Hepatocyte (in vitro differentiated cells): ENCODE measurements at regions not wholly inside any gene's neighbourhood (a gene's known extent, or its start where the extent isn't known, plus 50 kb on each side); places are given as distances from the start of the nearest gene placed in this dataset.

Experiments
- DNase-seq: peaks from one replicate; pipeline ENCODE4 v3.0.0-alpha.2; 2016; ENCODE audit warnings: low spot score
- H2AFZ ChIP-seq: fragments of 200-600 bp; sonication (generic); 2 replicates; pipeline ENCODE4 v1.6.0; 2016; ENCODE audit warnings: antibody characterized with exemption, mild to moderate bottlenecking
- H3K27ac ChIP-seq: fragments of 200-600 bp; sonication (generic); 2 replicates; pipeline ENCODE4 v1.5.1; 2016; ENCODE audit warnings: mild to moderate bottlenecking
- H3K27me3 ChIP-seq: fragments of 200-600 bp; sonication (generic); 2 replicates; pipeline ENCODE4 v1.6.1; 2016
- H3K36me3 ChIP-seq: fragments of 200-600 bp; sonication (generic); replicated peaks from 2 replicates; pipeline ENCODE4 v1.5.1; 2016; ENCODE audit warnings: low read depth; ENCODE audit not compliant: insufficient read depth
- H3K4me1 ChIP-seq: fragments of 200-600 bp; sonication (generic); 2 replicates; pipeline ENCODE4 v1.5.1; 2016; ENCODE audit warnings: mild to moderate bottlenecking, moderate library complexity; ENCODE audit not compliant: insufficient read depth
- H3K4me2 ChIP-seq: fragments of 200-600 bp; sonication (generic); 2 replicates; pipeline ENCODE4 v1.6.0; 2016
- H3K4me3 ChIP-seq: fragments of 200-600 bp; sonication (generic); 2 replicates; pipeline ENCODE4 v1.5.1; 2016; ENCODE audit warnings: mild to moderate bottlenecking
- H3K79me2 ChIP-seq: fragments of 200-600 bp; sonication (generic); 2 replicates; pipeline ENCODE4 v1.6.0; 2017; ENCODE audit warnings: mild to moderate bottlenecking
- H3K9me2 ChIP-seq: fragments of 200-600 bp; sonication (generic); replicated peaks from 2 replicates; pipeline ENCODE4 v1.6.0; 2017; ENCODE audit warnings: mild to moderate bottlenecking; ENCODE audit not compliant: insufficient read depth
- H3K9me3 ChIP-seq: fragments of 200-600 bp; sonication (generic); 2 replicates; pipeline ENCODE4 v1.5.1; 2016; ENCODE audit warnings: low read depth, mild to moderate bottlenecking
- H4K20me1 ChIP-seq: fragments of 200-600 bp; sonication (generic); 2 replicates; pipeline ENCODE4 v1.6.0; 2016; ENCODE audit warnings: mild to moderate bottlenecking; ENCODE audit not compliant: insufficient read depth, poor library complexity, severe bottlenecking
- CTCF ChIP-seq: fragments of 200-600 bp; sonication (generic); IDR thresholded peaks from 2 replicates; pipeline ENCODE4 v1.5.1; 2016; ENCODE audit warnings: antibody characterized with exemption, mild to moderate bottlenecking; ENCODE audit not compliant: poor library complexity
- EZH2 ChIP-seq: fragments of 200-600 bp; sonication (generic); IDR thresholded peaks from 2 replicates; pipeline ENCODE4 v1.6.1; 2016; ENCODE audit warnings: antibody characterized with exemption, mild to moderate bottlenecking, borderline replicate concordance
- EZH2phosphoT487 ChIP-seq: fragments of 200-600 bp; sonication (generic); IDR thresholded peaks from one replicate; pipeline ENCODE4 v1.6.1; 2018; ENCODE audit warnings: antibody characterized with exemption, mild to moderate bottlenecking, low read depth, moderate library complexity; ENCODE audit not compliant: unreplicated experiment, severe bottlenecking
- WGBS: methylation state at CpG from one replicate; pipeline ENCODE4 v1.1.6; 2016; ENCODE audit warnings: low lambda C conversion rate; ENCODE audit errors: missing lambda C conversion rate; 5-methylcytosine and 5-hydroxymethylcytosine counted together

- H3K36me3 ChIP-seq = no peaks in the 10 kb centered on the region
- H2AFZ ChIP-seq = no peak overlapping the region
- WGBS = 89% methylated on average over 4 of the region's 4 CpGs
- TF ChIP-seq EZH2phosphoT487 (no peak), CTCF (no peak), EZH2 (no peak)
- no peaks in the 10 kb centered on the region for H3K9me3 ChIP-seq
- no peak for DNase-seq
- no peaks in the 10 kb centered on the region for H3K27me3 ChIP-seq
- no peaks in the 10 kb centered on the region for H4K20me1 ChIP-seq
- no peak overlapping the region for H3K4me3 ChIP-seq
- no peaks in the 10 kb centered on the region for H3K9me2 ChIP-seq
- no peak overlapping the region for H3K27ac ChIP-seq
- H3K79me2 ChIP-seq = no peaks in the 10 kb centered on the region
- no peaks in the 10 kb centered on the region for H3K4me1 ChIP-seq
- H3K4me2 ChIP-seq = no peak overlapping the region
Measured at GRCh38 chr18:2192562-2192961, 378.7 kb downstream of the METTL4 start.

DNA sequence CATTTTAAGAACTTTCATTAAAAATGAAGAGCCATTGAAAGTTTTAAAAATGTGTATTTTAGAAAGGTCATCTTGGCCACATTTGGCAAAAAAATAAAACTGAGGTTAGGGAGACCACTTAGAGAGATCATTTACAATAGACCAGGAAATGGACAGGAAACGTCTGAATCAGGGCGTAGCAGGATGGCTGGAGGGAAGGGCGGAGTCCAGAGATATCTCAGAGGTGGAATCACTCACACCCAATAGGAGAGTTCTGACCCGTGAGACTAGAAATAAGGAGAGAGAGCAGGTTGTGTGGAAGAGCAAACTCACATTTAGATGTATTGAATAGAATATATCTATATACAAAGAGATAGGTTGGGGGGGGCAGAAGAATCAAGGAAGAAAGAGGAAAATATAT lies 373.4 kb downstream of the METTL4 start:
- no peaks in the 10 kb centered on the region for H3K9me2 ChIP-seq
- H3K36me3 ChIP-seq = no peaks in the 10 kb centered on the region
- H4K20me1 ChIP-seq = no peaks in the 10 kb centered on the region
- H2AFZ ChIP-seq = no peak overlapping the region
- H3K27me3 ChIP-seq = no peaks in the 10 kb centered on the region
- H3K27ac ChIP-seq = no peak overlapping the region
- TF ChIP-seq EZH2phosphoT487 (no peak), EZH2 (no peak), CTCF (no peak)
- H3K9me3 ChIP-seq = no peaks in the 10 kb centered on the region
- no peaks in the 10 kb centered on the region for H3K4me1 ChIP-seq
- no peak for DNase-seq
- H3K79me2 ChIP-seq = no peaks in the 10 kb centered on the region
- H3K4me3 ChIP-seq = no peak overlapping the region
- 78% methylated on average over 4 of the region's 4 CpGs for WGBS
- H3K4me2 ChIP-seq = no peak overlapping the region

DNA sequence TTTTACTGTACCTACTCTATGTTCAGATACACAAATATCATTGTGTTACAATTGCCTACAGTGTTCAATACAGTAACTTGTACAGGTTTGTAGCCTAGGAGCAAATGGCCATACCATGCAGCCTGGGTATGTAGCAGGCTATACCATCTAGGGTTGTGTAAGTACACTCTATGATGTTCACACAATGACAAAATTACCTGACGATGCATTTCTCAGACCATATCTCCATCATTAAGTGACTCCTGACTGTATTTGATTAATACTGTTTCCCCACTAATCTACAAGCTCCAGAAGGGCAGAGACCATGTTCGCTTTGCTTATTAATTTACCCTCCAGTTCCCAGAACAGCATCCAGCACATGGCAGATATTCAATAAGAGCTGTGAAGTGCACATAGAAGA lies 372.2 kb downstream of the METTL4 start:
- TF ChIP-seq EZH2 (no peak), CTCF (no peak), EZH2phosphoT487 (no peak)
- Histone ChIP-seq H2AFZ (no peak overlapping the region), H3K9me3 (no peaks in the 10 kb centered on the region), H3K4me1 (no peaks in the 10 kb centered on the region), H3K27me3 (no peaks in the 10 kb centered on the region), H3K79me2 (no peaks in the 10 kb centered on the region), H3K4me2 (no peak overlapping the region), H3K36me3 (no peaks in the 10 kb centered on the region), H3K4me3 (no peak overlapping the region), H4K20me1 (no peaks in the 10 kb centered on the region), H3K9me2 (no peaks in the 10 kb centered on the region), H3K27ac (no peak overlapping the region)
- DNase-seq = no peak
- 95% methylated on average over 2 of the region's 2 CpGs for WGBS

GRCh38 chr18:2201036-2201600 lies 370.2 kb downstream of the METTL4 start:
- Histone ChIP-seq H3K4me1 (no peaks in the 10 kb centered on the region), H4K20me1 (no peaks in the 10 kb centered on the region), H3K27me3 (no peaks in the 10 kb centered on the region), H2AFZ (no peak overlapping the region), H3K4me2 (no peak overlapping the region), H3K9me3 (no peaks in the 10 kb centered on the region), H3K9me2 (no peaks in the 10 kb centered on the region), H3K4me3 (no peak overlapping the region), H3K79me2 (no peaks in the 10 kb centered on the region), H3K27ac (no peak overlapping the region), H3K36me3 (no peaks in the 10 kb centered on the region)
- DNase-seq = no peak
- no peak for TF ChIP-seq EZH2
- TF ChIP-seq CTCF = no peak
- no peak for TF ChIP-seq EZH2phosphoT487
- WGBS = 94% methylated on average over 2 of the region's 2 CpGs
